Activated CD4-positive, CD25-positive, alpha-beta regulatory T cell treated with anti-CD3 and anti-CD28 coated beads, Interleukin-2, amount 50 U/mL, for 24 hours (primary cell): ENCODE measurements at regions not wholly inside any gene's neighbourhood (a gene's known extent, or its start where the extent isn't known, plus 50 kb on each side); places are given as distances from the start of the nearest gene placed in this dataset.

Source experiments
- ATAC-seq, 2 donors: fragments of 150-1000 bp; cut with Tn5 transposase; one replicate each; pipeline ENCODE4 v1.10.0; 2021; ENCODE audit warnings: mild to moderate bottlenecking in 1 of 2, moderate library complexity in 1 of 2

GRCh38 chr12:94071258-94071657 lies 77.1 kb upstream of the PLXNC1 start:
- ATAC-seq = no peak

- ATAC-seq = no peak
Measured at GRCh38 chr12:94073441-94074051, 74.8 kb upstream of the PLXNC1 start.

GRCh38 chr12:94074216-94074979 lies 74.0 kb upstream of the PLXNC1 start:
- ATAC-seq = no peak

- ATAC-seq = peak; percentile 53 to 64
Measured at GRCh38 chr12:94074980-94075629, 73.3 kb upstream of the PLXNC1 start.

- ATAC-seq = no peak
Measured at GRCh38 chr12:94077209-94077608, 71.2 kb upstream of the PLXNC1 start.

GRCh38 chr12:94078138-94078723 lies 70.1 kb upstream of the PLXNC1 start:
- ATAC-seq = no peak

- no peak for ATAC-seq
Measured at GRCh38 chr12:94078736-94079509, 69.5 kb upstream of the PLXNC1 start.

- ATAC-seq = no peak
Measured at GRCh38 chr12:94079566-94080340, 68.6 kb upstream of the PLXNC1 start.

- ATAC-seq = no peak
Measured at GRCh38 chr12:94080341-94081009, 67.9 kb upstream of the PLXNC1 start.

- ATAC-seq = no peak
Measured at GRCh38 chr12:94082690-94083089, 65.7 kb upstream of the PLXNC1 start.

- ATAC-seq = no peak
Measured at GRCh38 chr12:94089891-94090290, 58.5 kb upstream of the PLXNC1 start.

- no peak for ATAC-seq
Measured at GRCh38 chr12:94091624-94092023, 56.8 kb upstream of the PLXNC1 start.

GRCh38 chr12:94092516-94093241 lies 55.7 kb upstream of the PLXNC1 start:
- no peak for ATAC-seq

- no peak for ATAC-seq
Measured at GRCh38 chr12:94094700-94095099, 53.7 kb upstream of the PLXNC1 start.

GRCh38 chr12:94095618-94096017 lies 52.8 kb upstream of the PLXNC1 start:
- ATAC-seq = no peak

GRCh38 chr12:94098466-94098865 lies 49.9 kb upstream of the PLXNC1 start:
- ATAC-seq = no peak
